Liver (tissue), 3 donors: ENCODE measurements at regions not wholly inside any gene's neighbourhood (a gene's known extent, or its start where the extent isn't known, plus 50 kb on each side); places are given as distances from the start of the nearest gene placed in this dataset.

ENCODE experiments used
- CTCF ChIP-seq: fragments of 150-350 bp; IDR thresholded peaks from 2 replicates; pipeline ENCODE4 v1.5.1; 2017; ENCODE audit warnings: improper control_type of control experiment, low read depth, low read length; ENCODE audit not compliant: missing input control
- FOXA1 ChIP-seq: IDR thresholded peaks from 2 replicates; pipeline ENCODE4 v1.6.1; 2016; ENCODE audit warnings: antibody characterized with exemption
- TAF1 ChIP-seq: conservative IDR thresholded peaks from 2 replicates; pipeline ENCODE4 v1.6.1; 2016; ENCODE audit warnings: antibody characterized with exemption, mild to moderate bottlenecking
- donor health status: healthy.
- donor health status: healthy.

- TF ChIP-seq CTCF (no peak), FOXA1 (no peak), TAF1 (no peak)
These were observed 328.9 kb upstream of the RBMS3 start for GRCh38 chr3:28951772-28952556.
